Retinal pigment epithelial cell (primary cell): ENCODE measurements at regions not wholly inside any gene's neighbourhood (a gene's known extent, or its start where the extent isn't known, plus 50 kb on each side); places are given as distances from the start of the nearest gene placed in this dataset.
"Not testable (repeated sequence)": the region's sequence is repeated elsewhere in the genome, so short reads cannot be mapped to it uniquely, and the experiment has no call there.

Experiments used
- DNase-seq: peaks from one replicate; pipeline ENCODE4 v3.0.0-alpha.2; 2010; ENCODE audit warnings: low read depth
- H3K4me3 ChIP-seq: 2 replicates; pipeline ENCODE4 v1.5.1; 2011; ENCODE audit warnings: mild to moderate bottlenecking, low read length, control low read depth, moderate library complexity
- CTCF ChIP-seq: conservative IDR thresholded peaks from 2 replicates; pipeline ENCODE4 v1.5.1; 2011; ENCODE audit warnings: low read depth, low read length, control low read depth, inconsistent platforms

GRCh38 chr20:48445827-48446226 lies 382.0 kb downstream of the PREX1 start:
- no peak for TF ChIP-seq CTCF
- DNase-seq: no peak
- H3K4me3 ChIP-seq: no peak overlapping the region

GRCh38 chr20:48444249-48444648 lies 383.6 kb downstream of the PREX1 start:
- no peak for DNase-seq
- no peak overlapping the region for H3K4me3 ChIP-seq
- TF ChIP-seq CTCF: no peak

GRCh38 chr20:48440916-48441315 lies 386.9 kb downstream of the PREX1 start:
- DNase-seq: no peak
- no peak overlapping the region for H3K4me3 ChIP-seq
- TF ChIP-seq CTCF: no peak

- H3K4me3 ChIP-seq, DNase-seq: not testable (repeated sequence)
Observed at GRCh38 chr20:48440261-48440660, 387.5 kb downstream of the PREX1 start.

GRCh38 chr20:48437146-48437545 lies 390.7 kb downstream of the PREX1 start:
- DNase-seq: no peak
- TF ChIP-seq CTCF: no peak
- no peak overlapping the region for H3K4me3 ChIP-seq

- not testable (repeated sequence) for H3K4me3 ChIP-seq
Observed at GRCh38 chr20:48436609-48437008, 391.2 kb downstream of the PREX1 start.

GRCh38 chr20:48433178-48433577 lies 394.6 kb downstream of the PREX1 start:
- TF ChIP-seq CTCF: no peak
- H3K4me3 ChIP-seq: no peak overlapping the region
- DNase-seq: no peak

More at GRCh38 chr20:48436609-48437008, 391.2 kb downstream of the PREX1 start:
- DNase-seq: not testable (repeated sequence)

- no peak for DNase-seq
- H3K4me3 ChIP-seq: no peak overlapping the region
- no peak for TF ChIP-seq CTCF
Observed at GRCh38 chr20:48432494-48432832, 395.3 kb downstream of the PREX1 start.
